Spinal cord (tissue), 9 donors: ENCODE measurements at regions not wholly inside any gene's neighbourhood (a gene's known extent, or its start where the extent isn't known, plus 50 kb on each side); places are given as distances from the start of the nearest gene placed in this dataset.
"Not testable (repeated sequence)": the region's sequence is repeated elsewhere in the genome, so short reads cannot be mapped to it uniquely, and the experiment has no call there.

ENCODE experiments used
- DNase-seq, 6 donors: peaks; one replicate each; pipeline versions ENCODE4 v3.0.0 to v3.0.0-alpha.2; 2013 to 2015; ENCODE audit warnings: low spot score in 6 of 6, low read depth in 4 of 6
- H3K27ac ChIP-seq: one replicate; pipeline ENCODE4 v1.5.1; 2013; ENCODE audit warnings: low read depth, low read length, control low read depth
- H3K27me3 ChIP-seq: one replicate; pipeline ENCODE4 v1.6.1; 2013; ENCODE audit warnings: low read length; ENCODE audit not compliant: control insufficient read depth, insufficient read depth
- H3K36me3 ChIP-seq: one replicate; pipeline ENCODE4 v1.6.1; 2013; ENCODE audit warnings: low read length; ENCODE audit not compliant: control insufficient read depth, insufficient read depth
- H3K4me1 ChIP-seq: one replicate; pipeline ENCODE4 v1.6.1; 2013; ENCODE audit warnings: low read length; ENCODE audit not compliant: control insufficient read depth, insufficient read depth
- H3K4me3 ChIP-seq: one replicate; pipeline ENCODE4 v1.5.1; 2013; ENCODE audit warnings: low read depth, low read length, control low read depth
- H3K9me3 ChIP-seq: one replicate; pipeline ENCODE4 v1.6.1; 2013; ENCODE audit warnings: low read length; ENCODE audit not compliant: control insufficient read depth, insufficient read depth
- WGBS: methylation state at CpG from one replicate; pipeline ENCODE4 v1.1.5; 2013; ENCODE audit warnings: missing lambda C conversion rate; ENCODE audit not compliant: insufficient coverage; 5-methylcytosine and 5-hydroxymethylcytosine counted together
- donor health status: healthy.

DNA sequence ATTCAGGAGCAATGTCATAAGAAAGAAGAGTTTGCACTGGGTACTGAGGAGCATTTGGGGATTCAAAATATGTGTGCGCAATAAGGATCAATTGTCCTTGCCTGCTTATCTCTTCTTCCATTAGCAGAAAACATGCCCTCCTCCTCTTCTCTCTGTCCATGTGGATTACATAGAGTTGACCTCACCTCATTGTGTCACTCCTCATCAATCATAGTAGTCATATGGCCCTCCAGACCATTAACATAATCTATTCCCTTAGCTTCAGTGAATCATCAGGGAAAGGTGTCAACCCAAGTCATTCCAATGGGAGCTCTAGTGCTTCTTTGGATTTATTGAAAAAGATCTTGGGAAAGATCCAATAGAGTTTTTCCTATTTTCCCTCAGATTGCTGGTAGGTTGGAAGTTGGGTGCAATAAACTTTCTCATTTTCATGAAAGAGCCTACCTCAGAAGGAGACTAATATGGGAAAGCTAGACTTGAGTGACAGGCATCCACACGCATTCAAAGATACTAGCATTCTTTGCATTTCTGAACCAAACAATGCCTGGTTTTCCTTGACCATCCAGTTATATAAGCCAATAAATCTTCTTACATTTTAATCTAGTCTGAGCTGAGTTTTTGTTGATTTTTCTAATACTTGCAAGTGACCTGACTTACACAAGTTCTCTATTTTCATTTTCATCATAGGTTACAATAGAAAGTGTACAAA lies 71.5 kb upstream of the FAM13C start:
- no peak for DNase-seq
- Histone ChIP-seq H3K36me3 (no peaks in the 10 kb centered on the region), H3K27me3 (no peaks in the 10 kb centered on the region), H3K4me1 (no peaks in the 10 kb centered on the region), H3K4me3 (no peak overlapping the region), H3K27ac (no peak overlapping the region), H3K9me3 (no peaks in the 10 kb centered on the region)
- no CpG with 5 or more reads among the region's 2 CpGs for WGBS

DNA sequence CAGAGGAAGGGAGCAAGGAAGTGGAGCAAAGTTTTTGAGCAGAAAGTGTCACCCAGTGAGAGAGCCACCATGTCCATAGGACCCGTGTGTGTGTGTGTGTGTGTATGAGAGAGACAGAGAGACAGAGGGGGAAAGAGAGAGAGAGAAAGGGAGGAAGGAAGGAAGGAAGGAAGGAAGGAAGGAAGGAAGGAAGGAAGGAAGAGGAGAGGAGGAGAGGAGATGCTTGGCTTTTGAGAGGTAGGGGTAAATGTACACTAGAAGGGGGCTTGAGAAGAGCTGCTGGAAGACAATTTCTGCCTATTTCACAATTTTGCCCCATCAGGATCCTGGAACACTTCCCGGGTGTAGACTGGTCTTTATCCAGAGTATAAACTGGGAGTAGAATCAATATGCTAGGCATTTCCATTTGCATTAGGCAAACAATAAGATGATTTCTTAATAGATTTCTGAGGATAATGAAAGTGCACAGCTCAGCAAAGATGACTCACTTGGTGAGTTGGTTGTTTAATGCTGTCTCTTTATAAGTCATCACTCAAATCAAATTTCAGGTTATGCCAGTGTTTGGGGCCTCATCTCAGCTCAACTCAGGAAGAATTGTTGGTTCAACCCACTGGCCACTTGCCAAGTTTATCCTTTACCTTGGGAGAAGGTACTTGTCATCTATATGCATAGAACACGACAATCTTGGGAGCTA lies 70.0 kb upstream of the FAM13C start:
- 100% methylated on average over 2 of the region's 3 CpGs for WGBS
- H3K36me3 ChIP-seq: no peaks in the 10 kb centered on the region
- no peak overlapping the region for H3K4me3 ChIP-seq
- H3K27ac ChIP-seq: no peak overlapping the region
- H3K4me1 ChIP-seq: no peaks in the 10 kb centered on the region
- DNase-seq: peak in 1 of 6 donors; percentile 27
- no peaks in the 10 kb centered on the region for H3K9me3 ChIP-seq
- H3K27me3 ChIP-seq: no peaks in the 10 kb centered on the region

GRCh38 chr10:59413795-59414194 lies 51.4 kb upstream of the FAM13C start:
- not testable (repeated sequence) for H3K9me3 ChIP-seq, DNase-seq, H3K27ac ChIP-seq, H3K4me3 ChIP-seq, H3K27me3 ChIP-seq, H3K4me1 ChIP-seq, H3K36me3 ChIP-seq
- 75% methylated on average over 5 of the region's 5 CpGs for WGBS
